Choroid plexus epithelial cell (primary cell): ENCODE measurements at regions not wholly inside any gene's neighbourhood (a gene's known extent, or its start where the extent isn't known, plus 50 kb on each side); places are given as distances from the start of the nearest gene placed in this dataset.

ENCODE experiments used
- DNase-seq: peaks from one replicate; pipeline ENCODE4 v3.0.0-alpha.2; 2010; ENCODE audit warnings: low read depth
- H3K4me3 ChIP-seq: 2 replicates; pipeline ENCODE4 v1.5.1; 2011; ENCODE audit warnings: low read depth, mild to moderate bottlenecking, control low read depth, low read length, moderate library complexity
- TF ChIP-seq, protein P1 (sequence below): conservative IDR thresholded peaks from 2 replicates; pipeline ENCODE4 v1.5.1; 2011; ENCODE audit warnings: low read depth, mild to moderate bottlenecking, control low read depth, inconsistent platforms, low read length, moderate library complexity

DNA sequence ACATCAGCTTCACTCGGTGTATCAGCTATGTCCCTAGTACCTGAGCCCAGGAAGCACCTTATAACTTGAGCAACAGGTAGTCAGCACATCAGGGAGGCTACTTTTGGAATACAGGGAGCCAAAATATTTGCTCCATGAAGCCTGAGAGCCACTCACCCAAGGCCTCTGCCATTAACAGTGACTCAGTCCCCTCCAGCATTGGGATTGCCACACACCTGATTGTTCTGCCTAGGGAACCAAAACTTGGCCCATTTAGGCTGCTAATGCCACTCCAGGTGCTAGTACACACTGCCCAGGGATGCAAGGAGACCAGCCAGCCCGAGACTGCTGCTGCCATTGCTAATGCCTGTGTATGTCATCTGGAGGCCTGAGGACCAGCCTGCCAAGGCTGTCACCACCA, 773.6 kb upstream of the TENM4 start:
- no peak overlapping the region for H3K4me3 ChIP-seq
- no peak for DNase-seq
- TF ChIP-seq, protein P1, sequence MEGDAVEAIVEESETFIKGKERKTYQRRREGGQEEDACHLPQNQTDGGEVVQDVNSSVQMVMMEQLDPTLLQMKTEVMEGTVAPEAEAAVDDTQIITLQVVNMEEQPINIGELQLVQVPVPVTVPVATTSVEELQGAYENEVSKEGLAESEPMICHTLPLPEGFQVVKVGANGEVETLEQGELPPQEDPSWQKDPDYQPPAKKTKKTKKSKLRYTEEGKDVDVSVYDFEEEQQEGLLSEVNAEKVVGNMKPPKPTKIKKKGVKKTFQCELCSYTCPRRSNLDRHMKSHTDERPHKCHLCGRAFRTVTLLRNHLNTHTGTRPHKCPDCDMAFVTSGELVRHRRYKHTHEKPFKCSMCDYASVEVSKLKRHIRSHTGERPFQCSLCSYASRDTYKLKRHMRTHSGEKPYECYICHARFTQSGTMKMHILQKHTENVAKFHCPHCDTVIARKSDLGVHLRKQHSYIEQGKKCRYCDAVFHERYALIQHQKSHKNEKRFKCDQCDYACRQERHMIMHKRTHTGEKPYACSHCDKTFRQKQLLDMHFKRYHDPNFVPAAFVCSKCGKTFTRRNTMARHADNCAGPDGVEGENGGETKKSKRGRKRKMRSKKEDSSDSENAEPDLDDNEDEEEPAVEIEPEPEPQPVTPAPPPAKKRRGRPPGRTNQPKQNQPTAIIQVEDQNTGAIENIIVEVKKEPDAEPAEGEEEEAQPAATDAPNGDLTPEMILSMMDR = no peak

DNA sequence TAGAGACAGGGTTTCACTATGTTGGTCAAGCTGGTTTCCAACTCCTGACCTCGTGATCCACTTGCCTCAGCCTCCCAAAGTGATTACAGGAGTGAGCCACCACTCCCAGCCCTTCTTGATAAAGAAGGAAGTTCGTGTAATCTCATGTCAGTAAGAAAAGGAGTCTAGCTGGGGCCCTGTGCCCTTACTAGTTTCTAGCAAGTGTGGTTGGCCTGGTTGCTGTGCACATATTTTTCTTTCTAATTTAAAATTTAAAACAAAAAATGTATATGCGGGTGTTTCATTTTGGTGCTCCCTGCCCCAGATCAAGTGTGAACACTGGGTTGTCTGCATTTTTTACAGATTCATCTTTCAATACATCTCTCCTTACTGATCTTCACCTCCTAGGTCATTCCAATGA, 770.8 kb upstream of the TENM4 start:
- TF ChIP-seq, protein P1 = no peak
- DNase-seq = no peak

DNA sequence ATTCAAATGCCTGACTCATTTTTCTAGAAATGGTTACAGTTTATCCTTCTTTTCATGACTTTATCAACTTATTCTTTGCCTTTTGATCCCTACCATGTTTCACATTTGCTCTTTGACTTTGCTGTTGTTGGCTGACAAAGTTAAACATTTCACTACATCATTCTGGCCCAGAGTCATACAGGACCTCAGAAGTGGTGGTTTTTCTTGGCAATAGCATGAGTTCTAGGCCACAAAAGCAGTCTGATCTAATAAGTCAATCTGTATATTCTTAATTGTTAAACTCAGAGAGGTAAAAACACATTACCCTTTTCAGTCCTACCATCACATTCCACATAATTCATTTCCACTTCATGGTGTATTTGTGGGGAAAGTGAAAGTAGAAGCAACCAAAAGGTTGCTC, 763.2 kb upstream of the TENM4 start:
- H3K4me3 ChIP-seq = no peak overlapping the region
- peak; percentile 12 for DNase-seq
- TF ChIP-seq, protein P1 = no peak

More for the DNA sequence above, 770.8 kb upstream of the TENM4 start:
- no peak overlapping the region for H3K4me3 ChIP-seq

DNA sequence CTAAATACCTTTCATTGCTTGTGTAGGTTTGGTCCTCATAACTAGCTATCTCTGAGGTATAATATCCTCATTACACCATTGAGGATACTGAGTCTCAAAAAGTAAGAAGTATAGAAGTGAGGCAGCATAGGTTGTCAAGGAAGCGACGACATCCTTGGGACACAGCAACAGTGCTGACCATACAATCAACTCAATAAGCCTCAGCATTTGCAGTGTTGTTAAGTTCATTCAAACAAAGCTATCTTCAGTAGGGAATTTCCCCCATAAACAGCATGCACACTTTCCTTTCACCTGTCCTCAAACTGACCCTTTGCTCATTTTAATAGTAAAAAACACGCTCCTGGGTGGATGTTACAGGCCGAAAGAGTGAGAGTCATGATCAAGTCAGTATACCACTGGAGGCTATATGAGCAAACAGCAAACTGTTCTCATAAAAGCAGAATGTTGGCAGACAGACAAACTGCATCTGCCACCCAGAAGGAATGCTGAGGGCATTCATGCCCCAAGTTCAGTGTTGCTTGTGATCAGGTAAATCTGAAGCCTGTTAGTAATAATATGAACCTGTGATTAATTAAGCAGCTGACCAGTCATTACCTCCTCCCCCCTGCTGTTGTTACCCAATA, 756.2 kb upstream of the TENM4 start:
- H3K4me3 ChIP-seq = no peak overlapping the region
- TF ChIP-seq, protein P1 = no peak
- no peak for DNase-seq

DNA sequence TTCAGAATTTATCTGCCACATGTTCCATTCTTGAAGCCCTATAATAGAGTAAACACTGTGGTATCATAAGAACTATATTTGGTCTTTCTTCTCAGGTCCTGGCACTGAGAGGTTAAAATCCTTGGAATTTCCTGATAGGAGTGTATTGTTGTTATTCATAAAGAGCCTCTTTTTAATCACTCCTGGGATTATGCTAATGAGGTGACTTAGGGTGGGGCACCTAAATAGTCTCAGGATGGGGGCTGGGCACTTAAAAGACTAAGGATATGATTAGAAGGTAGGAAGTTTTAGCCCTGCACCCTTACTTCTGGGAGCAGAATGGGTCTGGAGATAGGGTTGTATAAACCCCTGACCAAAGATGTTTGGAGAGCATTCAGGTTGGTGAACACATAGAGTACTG, 755.2 kb upstream of the TENM4 start:
- no peak for DNase-seq
- TF ChIP-seq, protein P1 = no peak

DNA sequence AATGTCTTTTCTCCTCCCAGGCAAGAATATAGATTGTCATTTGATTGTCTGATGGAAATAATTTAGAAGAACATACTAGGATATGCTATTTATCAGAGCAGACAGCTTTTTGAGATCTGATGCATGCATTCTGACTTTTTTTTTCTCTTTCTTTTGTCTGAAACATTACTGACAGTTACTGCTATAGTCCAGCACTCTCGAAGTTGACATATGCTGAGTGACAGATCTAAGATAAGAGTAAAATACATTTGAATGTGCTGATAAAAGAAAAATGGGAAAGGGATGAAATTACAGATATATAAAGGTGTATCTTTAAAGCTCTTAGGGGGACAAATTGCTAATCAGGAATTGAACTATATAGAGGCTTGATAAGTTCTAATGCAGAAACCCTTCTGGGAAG, 753.8 kb upstream of the TENM4 start:
- no peak overlapping the region for H3K4me3 ChIP-seq
- no peak for DNase-seq
- TF ChIP-seq, protein P1 = no peak

More for the DNA sequence above, 755.2 kb upstream of the TENM4 start:
- H3K4me3 ChIP-seq = no peak overlapping the region

DNA sequence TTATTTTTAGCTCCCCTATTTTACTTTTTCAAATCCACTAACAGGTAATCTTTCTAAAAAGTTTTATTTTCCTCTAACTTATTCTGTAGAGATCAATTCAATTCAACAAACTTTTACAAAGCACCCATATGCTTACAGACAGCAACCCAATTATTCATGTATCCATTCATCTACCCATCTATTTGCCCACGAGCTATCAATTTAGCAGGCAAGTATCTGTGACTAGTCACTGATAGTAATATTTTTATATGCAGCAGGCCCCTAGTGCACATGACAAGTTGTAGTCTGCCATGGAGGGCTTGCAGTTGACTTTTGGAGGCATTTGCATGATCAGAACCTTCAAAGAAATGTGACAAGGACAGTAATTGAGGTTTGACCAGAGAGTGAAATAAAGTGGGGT, 753.2 kb upstream of the TENM4 start:
- H3K4me3 ChIP-seq = no peak overlapping the region
- no peak for DNase-seq
- TF ChIP-seq, protein P1 = no peak
